ENCODE measurements at regions not wholly inside any gene's neighbourhood (a gene's known extent, or its start where the extent isn't known, plus 50 kb on each side); places are given as distances from the start of the nearest gene placed in this dataset.

DNA sequence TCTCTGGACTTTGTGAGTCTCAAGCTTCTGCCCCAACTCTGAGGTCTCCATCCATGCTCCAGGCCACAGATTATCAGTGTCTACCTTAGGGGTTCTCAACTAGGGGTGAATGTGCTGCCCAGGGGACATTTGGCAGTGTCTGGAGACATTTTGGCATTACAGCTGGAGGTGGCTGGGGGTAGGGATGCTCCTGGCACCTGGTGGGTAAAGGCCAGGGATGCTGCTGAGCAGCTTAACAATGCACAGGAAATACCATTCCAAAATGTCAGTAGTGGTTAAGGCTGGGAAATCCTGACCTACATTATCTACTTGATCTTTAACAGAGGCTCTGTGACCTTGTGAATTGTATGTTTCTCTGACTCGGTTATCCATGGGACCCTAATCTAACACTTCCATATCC, 67.3 kb upstream of the PALS2 start:
- TF ChIP-seq, protein P1, sequence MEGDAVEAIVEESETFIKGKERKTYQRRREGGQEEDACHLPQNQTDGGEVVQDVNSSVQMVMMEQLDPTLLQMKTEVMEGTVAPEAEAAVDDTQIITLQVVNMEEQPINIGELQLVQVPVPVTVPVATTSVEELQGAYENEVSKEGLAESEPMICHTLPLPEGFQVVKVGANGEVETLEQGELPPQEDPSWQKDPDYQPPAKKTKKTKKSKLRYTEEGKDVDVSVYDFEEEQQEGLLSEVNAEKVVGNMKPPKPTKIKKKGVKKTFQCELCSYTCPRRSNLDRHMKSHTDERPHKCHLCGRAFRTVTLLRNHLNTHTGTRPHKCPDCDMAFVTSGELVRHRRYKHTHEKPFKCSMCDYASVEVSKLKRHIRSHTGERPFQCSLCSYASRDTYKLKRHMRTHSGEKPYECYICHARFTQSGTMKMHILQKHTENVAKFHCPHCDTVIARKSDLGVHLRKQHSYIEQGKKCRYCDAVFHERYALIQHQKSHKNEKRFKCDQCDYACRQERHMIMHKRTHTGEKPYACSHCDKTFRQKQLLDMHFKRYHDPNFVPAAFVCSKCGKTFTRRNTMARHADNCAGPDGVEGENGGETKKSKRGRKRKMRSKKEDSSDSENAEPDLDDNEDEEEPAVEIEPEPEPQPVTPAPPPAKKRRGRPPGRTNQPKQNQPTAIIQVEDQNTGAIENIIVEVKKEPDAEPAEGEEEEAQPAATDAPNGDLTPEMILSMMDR (IDR thresholded peaks at IDR 0.05; ENCODE audit: borderline replicate concordance, extremely low read depth, low read length, poor library complexity, severe bottlenecking) = no peak
- no peak for TF ChIP-seq EZH2 (IDR thresholded peaks at IDR 0.05; ENCODE audit: borderline replicate concordance, low read depth, low read length, severe bottlenecking)

Measured in DND-41 (cell line).